ENCODE measurements at regions not wholly inside any gene's neighbourhood (a gene's known extent, or its start where the extent isn't known, plus 50 kb on each side); places are given as distances from the start of the nearest gene placed in this dataset.

DNA sequence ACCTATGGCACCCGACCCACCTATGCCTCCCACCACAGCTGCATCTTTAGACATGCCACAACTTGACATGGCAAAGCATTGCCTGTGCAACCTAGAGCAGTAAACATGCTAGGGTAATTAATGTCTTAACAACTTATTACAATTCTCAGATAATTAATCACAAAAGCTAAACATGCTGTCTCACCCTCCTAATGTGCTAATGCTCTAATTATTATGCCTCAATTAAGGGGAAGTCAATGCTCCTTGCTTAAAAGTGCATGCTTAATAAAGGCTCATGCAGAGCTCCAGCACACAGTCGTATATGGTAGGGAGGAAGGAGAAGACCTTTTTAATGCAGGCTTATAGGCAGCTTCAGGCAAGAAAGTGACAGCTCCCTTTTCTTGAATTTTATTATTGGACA lies 396.0 kb downstream of the SEC16B start:
- no peak for DNase-seq (ENCODE audit: low read depth)

DNA sequence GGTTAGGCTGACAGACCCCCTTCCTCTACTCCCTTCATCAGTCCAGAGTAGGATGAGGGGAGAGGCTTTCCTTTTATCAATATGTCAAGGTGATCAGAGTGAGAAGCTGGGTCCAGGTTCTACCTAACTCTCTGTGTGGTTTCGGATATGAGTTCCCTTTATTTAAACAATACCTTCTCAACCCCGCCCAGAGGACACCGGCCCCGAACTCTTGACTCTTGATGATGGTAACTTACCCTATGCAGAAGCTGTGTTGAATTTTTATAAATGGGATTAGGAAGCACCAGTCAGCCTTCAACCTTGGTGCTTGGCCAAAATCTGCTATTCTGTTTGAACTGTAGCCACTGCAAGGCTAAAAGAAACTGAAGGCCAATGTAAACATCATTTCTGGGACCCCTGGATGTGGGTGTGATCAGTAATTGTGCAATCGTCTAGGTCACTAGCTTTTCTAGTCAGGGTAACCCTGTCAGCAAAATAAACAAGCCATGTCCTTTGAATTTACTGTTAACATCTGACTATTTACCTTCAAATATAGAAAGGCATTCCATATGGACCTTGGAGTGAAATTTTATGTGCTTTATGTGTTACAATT lies 398.3 kb downstream of the SEC16B start:
- DNase-seq (ENCODE audit: low read depth): no peak

GRCh38 chr1:177571076-177571475 lies 398.8 kb downstream of the SEC16B start:
- DNase-seq (ENCODE audit: low read depth): no peak

DNA sequence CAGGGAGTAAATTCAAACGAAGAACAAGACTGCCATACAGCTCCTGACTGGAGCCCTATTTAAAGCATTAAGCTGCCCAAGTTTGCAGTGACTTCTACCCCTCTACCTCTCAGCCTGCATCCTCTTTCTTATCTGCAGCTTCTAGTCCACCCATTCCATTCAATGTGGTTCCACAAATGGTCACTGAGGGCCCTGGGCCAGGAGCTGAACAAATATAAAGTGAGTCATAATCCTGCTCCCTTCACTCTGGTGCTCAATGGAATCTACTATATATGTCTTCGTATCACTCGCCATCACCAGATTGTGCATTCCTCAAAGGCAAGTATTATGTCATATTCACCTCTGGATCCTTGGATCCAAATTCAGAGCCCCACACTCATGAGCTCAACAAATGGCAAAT lies 398.7 kb downstream of the BRINP2 start:
- DNase-seq (ENCODE audit: low read depth): no peak

- no peak for DNase-seq (ENCODE audit: low read depth)
These were observed 397.9 kb downstream of the BRINP2 start for GRCh38 chr1:177568622-177569021.

GRCh38 chr1:177567393-177567792 lies 396.6 kb downstream of the BRINP2 start:
- DNase-seq (ENCODE audit: low read depth): no peak

GRCh38 chr1:177566495-177566894 lies 395.7 kb downstream of the BRINP2 start:
- DNase-seq (ENCODE audit: low read depth): no peak

- no peak for DNase-seq (ENCODE audit: low read depth)
These were observed 390.7 kb downstream of the BRINP2 start for GRCh38 chr1:177561436-177561835.

- no peak for DNase-seq (ENCODE audit: low read depth)
These were observed 387.6 kb downstream of the BRINP2 start for GRCh38 chr1:177558372-177558771.

GRCh38 chr1:177556163-177556562 lies 385.4 kb downstream of the BRINP2 start:
- no peak for DNase-seq (ENCODE audit: low read depth)

DNA sequence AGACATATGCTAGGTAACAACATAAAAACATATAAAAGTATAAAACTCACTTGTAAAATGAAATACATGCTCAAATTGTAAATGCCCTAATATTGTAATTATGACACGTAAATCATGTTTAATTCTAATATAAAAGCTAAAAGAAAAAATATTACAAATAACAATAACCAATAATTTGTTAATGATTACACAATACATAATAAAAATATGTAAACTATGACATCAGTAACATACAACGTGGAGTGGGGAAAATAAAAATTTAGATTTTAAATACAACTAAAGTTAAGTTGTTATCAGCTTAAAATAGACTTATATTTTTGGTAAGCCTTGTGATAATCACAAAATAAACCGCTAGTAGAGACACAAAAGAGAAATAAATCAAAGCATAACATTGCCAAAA lies 376.4 kb downstream of the BRINP2 start:
- DNase-seq (ENCODE audit: low read depth): no peak

DNA sequence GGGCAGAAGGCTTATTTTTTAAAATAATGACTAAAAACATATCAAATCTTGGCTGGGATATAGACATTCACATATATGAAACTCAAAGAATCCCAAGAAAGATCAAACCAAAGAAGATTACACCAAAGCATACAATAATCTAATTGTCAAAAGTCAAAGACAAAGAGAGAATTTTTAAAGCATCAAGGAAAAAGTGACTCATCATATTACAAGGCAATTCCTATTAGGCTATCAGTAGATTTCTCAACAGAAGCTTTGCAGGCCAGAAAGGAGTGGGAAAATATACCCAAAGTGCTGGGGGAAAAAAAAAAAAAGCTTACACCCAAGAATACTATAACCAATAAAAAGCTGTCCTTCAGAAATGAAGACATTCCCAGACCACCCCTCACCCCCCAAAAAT lies 375.6 kb downstream of the BRINP2 start:
- DNase-seq (ENCODE audit: low read depth): no peak

- DNase-seq (ENCODE audit: low read depth): no peak
These were observed 355.4 kb downstream of the BRINP2 start for GRCh38 chr1:177526201-177526600.

DNA sequence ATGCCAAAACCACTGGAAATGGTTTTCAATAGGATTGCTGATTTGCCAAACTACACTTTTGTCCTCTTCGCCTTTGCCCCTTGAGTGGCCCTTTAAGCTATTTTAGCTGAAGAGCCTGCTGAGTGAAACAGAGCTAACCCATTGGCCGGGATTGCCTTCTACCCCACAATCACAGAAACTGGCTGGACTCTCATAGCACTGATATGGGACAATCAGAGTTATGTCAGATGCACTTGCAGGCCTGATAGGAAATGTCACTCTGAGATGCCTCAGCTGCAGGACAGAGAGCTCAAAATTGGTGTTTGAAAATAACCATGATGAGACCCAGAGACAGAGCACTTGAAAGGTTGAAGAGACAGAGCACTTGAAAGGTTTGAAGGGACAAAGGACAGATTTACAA lies 354.4 kb downstream of the BRINP2 start:
- DNase-seq (ENCODE audit: low read depth): no peak

DNA sequence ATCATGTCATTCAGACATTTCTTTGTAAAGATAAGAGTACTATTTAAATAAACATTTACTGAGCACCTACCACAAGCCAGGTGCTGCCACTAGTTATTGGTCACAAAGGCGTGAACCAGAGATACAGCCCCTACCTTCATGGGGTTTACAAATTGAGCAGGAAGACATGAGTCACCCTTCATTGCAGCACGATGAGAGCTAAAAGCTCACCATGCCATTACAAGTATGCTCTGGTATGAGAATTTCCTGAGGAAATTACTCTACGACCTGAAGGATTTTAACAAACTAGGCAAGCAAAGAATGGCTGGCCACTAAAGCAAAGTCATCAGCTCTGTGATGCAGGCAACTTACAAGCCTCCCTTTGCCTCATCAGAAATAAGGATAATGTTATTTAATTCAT lies 346.8 kb downstream of the BRINP2 start:
- no peak for DNase-seq (ENCODE audit: low read depth)

GRCh38 chr1:177514207-177514606 lies 343.4 kb downstream of the BRINP2 start:
- DNase-seq (ENCODE audit: low read depth): no peak

GRCh38 chr1:177511036-177511435 lies 340.3 kb downstream of the BRINP2 start:
- no peak for DNase-seq (ENCODE audit: low read depth)

GRCh38 chr1:177505905-177506590 lies 335.3 kb downstream of the BRINP2 start:
- DNase-seq (ENCODE audit: low read depth): no peak

DNA sequence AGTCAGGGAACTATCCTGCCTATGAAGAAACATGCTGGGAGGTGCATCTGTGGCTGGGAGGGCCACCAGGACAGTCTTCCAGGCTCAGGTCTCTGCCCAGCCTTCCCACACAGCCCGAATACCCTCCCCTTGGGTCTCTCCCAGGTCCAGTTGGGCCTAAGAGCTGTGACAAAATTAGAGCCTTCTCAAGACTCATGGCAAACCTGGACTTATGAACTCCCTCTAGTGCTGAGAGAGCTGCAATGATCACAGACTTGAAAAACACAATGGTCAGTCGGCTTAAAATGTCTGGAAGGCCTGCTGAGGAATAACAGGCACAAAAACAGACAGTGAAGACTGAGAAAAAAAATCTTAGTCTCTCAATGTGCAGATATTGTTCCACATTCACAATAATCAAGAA lies 325.1 kb downstream of the BRINP2 start:
- no peak for DNase-seq (ENCODE audit: low read depth)

DNA sequence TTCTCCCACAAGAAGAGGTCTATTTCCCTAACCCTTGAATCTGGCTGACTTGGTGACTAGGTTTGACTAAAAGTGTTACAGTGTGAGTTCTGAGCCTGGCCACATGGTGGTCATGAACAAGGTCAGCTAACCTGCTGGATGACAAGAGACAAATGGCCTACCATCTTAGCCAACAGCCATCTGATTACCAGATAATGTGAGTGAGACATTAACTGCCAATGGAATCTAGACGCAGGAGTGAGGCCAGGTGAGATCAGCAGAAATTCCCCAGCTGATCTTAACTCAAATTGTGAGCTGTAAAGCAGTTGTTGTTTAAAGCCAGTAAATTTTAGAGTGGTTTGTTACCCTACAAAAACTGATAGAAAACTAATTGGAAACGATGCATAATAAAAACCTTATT lies 320.0 kb downstream of the BRINP2 start:
- DNase-seq (ENCODE audit: low read depth): no peak

DNA sequence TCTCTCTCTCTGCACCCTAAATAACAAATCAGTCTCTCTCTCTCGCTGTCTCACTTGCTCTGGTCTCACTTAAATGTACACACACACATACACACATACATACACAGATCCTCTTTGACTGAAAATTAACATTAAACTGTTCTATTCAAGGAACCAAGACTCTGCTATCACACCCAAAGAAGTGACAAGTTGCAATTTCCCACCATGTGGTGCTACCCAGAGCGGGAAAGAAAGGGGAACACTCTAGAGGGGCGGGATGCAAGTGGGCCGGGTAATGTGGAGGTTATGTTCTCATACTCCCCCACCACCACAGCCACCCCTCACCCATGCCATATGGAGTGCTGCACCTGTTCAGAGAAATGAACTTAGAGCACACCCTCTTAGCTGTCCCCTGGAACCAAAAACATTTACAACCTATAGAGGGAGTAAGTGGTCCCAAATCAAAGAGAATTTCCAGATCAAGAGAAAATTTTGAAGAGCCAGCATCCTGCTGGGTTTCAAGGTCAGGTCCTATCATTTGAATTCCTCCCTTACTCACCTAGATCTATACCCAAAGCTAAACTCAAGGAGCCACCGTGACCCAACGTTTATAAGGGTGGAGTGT lies 319.4 kb downstream of the BRINP2 start:
- no peak for DNase-seq (ENCODE audit: low read depth)

DNA sequence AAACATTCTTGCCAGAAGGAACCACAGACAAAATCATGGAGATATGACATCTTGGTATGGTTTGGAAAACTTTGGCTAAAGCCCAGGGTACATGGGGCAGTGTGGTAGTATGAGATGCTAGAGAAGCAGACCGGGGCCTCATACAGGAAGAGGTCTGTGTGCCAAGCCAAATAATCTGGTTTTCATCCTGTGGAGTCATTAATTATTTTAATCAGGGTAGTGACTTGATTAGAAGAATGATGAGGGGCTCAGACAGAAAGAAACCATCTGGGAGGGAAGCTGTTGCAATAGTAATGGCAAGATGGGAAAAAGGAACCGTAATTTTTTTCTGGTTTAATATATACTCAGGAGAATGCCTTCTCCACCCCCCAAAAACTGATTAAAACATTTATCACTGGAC lies 318.0 kb downstream of the BRINP2 start:
- no peak for DNase-seq (ENCODE audit: low read depth)

GRCh38 chr1:177487481-177487880 lies 316.7 kb downstream of the BRINP2 start:
- DNase-seq (ENCODE audit: low read depth): no peak

Data from Daoy (cell line).